NCI-H2227 (cell line): ENCODE measurements at regions not wholly inside any gene's neighbourhood (a gene's known extent, or its start where the extent isn't known, plus 50 kb on each side); places are given as distances from the start of the nearest gene placed in this dataset.
"Not testable (repeated sequence)": the region's sequence is repeated elsewhere in the genome, so short reads cannot be mapped to it uniquely, and the experiment has no call there.

ENCODE experiments used
- DNase-seq: peaks from one replicate; lab custom pipeline; 2025; ENCODE audit not compliant: unreplicated experiment; lab: John Stamatoyannopoulos, UW

DNA sequence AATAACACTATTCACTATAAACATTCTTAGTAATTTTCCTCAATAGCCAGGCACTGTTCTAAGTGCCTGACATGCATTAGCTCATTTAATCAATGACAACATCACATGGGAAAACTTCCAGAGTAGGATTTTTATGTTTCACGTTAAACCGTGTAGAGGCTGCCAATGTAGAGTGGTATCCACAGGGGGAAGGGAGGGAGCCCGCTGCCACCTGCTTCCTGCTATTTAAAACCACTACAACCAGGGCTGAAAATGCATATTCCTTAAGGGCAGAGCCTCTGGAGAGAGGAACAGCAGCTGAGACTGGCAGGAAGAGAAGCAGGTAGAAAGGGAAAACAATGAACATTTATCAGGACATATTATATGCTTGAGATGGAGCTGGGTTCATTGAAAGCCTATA, 684.3 kb upstream of the AUTS2 start:
- no peak for DNase-seq

DNA sequence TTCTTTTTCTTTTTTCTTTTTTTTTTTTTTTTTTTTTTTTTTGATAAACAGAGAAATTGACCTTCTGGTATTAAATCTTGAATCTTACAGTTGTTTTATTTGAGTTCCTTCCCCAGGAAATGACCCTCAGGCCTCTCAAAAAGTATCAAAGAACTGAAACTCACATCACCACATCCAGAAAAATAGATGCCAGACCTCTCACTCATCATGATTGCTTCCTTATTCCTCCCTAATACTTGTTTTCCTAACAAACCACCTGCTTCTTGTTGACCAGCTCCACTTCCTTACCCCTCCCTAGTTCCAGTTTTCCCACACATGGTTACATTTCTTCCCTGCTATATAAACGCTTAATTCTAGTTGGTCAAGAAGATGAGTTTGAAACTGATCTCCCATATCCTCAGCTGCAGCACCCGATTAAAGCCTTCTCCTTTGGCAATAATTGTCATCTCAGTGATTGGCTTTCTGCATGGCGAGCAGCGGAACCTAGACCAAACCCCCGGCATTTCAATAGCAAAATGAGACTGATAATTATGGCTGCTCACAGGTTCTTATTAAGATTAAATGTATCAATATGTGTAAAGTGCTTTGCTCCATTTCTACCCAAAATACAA, 681.1 kb upstream of the AUTS2 start:
- no peak for DNase-seq

DNA sequence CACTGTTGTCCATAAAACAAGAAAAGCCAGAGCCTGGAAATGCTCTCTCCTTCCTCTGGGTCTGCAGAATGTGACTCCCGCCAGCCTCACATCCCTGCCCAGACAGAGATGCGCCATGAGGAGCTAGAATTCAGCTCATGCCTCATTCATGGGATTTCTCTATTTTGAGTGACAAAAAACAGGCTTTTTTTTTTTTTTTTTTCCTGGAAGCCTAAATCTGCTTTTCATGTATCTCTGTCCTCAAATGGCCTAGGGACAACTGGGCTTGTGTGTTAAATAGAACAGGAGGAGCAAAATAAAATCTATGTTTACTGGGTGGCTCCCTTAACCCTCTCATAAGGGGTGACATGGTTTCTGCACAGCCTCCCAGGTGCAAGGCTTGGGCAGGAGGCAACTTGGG, 679.7 kb upstream of the AUTS2 start:
- DNase-seq = no peak

DNA sequence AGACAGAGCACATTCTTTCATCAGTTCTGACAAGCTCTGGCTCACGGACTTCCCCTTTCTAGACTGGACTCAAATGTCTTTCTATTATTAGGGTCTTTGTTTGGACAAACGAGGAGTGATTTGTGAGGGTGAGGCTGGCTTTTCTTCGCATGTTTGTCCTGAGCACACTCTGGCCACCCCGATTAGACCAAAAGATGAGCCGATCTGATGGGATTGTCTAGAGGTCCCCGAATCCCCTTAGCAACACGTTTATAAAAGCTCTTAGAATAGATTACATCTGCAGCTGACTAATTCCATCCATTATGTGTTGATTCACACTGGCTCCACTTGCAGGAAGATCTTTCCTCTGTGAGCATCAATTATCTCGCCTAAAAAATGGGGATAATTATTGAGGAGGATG, 675.4 kb upstream of the AUTS2 start:
- DNase-seq = no peak

DNA sequence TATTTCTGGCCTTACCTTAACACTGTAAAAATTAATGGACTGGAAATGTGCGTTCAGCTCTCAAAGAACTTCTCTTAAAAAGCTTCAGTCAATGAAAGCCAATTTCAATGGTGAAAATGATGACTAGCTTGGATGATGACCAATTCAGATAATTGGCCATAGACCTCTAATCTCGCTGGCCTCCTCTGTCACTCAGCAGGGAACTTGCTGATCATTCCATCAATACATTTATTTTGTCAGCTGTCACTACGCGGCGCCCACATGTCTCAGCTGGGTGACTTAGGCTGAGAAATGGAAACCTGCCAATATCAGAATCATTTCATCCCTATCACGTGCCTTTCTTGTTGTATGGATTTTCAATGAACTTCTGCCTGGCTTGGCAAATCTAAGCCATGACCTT, 673.0 kb upstream of the AUTS2 start:
- no peak for DNase-seq

DNA sequence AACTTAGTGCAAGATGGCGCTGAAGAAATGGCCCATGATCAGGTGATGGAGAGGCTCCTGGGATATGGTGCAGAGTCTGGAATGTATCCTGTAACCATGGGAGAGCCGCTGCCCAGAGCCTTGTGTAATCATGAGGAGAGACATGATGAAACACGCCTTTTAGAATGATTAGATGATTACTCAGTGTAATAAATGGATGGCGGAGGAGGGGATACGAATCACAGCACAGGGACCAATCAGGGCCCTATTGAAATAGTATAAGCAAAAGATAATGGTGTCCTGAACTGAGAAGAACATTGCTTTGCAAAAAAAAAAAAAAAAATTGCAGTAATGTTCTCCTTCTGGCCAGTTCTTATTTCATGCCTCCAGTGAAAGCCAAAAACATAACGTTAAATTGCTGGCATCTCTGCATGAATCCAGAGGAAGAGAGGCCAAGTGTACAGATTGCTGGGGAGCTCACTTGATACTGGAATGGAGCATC, 668.5 kb upstream of the AUTS2 start:
- DNase-seq = no peak

DNA sequence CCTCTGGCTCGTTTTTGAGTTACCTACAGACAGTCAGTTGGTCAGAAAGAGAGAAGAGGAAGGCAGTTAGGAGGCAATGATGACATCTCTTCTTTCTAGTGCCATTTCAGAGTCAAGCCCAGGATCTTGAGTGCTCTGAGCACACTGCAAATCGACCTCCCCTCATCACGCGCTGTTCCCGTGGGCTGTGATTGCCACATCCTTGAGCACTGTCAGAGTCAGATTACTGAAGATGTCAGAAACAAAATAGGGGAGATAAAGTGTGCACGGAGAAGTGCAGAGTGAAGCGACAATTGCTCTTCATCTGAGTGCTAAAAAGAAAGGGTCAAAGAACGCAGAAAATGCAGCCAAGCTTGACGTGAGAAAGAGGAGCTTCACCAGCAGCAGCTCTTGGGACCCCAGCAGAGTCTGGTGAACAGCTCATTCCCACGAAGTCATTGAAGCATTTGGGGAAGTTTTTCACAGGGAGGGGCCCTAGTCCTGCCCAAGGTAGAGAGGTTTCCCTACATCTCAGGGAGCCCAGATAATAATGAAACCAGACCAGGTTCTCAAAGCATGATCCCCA, 661.7 kb upstream of the AUTS2 start:
- no peak for DNase-seq

DNA sequence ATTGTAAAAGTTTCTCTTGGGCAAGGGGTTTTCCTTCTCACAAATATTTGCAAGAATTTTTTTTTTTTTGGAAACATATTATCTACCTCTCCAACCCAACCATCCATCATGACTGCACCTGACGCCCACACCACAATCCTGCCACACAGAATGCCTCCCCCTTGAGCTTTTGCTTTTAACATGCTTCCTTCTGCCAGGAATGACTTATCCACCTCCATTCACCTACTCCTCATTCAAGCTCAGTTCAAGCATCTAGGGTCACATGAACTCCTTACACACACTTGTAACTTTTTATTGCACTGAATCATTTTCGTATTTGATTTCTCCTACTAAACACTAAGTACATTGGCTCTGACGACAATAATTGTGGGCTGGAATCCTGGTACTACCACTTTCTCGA, 660.1 kb upstream of the AUTS2 start:
- no peak for DNase-seq

DNA sequence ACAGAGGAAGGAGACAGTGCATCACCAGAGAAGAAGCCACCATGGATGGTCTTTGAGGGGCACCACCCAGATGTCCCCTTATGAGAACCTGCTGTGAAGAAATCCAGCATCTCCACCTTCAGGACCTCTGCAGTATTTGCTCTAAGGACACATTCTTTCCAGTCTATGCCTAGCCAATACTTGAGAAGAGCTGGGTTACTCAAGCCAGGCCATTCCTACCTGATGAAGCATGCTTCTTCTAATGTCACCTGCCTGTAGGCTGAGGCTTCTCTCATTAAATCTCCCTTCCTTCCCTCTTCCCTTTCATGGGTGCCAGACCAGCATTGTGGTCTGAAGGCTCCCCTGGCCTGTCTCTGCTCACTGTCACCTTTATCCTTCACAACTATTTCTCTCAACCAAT, 654.5 kb upstream of the AUTS2 start:
- DNase-seq = no peak

DNA sequence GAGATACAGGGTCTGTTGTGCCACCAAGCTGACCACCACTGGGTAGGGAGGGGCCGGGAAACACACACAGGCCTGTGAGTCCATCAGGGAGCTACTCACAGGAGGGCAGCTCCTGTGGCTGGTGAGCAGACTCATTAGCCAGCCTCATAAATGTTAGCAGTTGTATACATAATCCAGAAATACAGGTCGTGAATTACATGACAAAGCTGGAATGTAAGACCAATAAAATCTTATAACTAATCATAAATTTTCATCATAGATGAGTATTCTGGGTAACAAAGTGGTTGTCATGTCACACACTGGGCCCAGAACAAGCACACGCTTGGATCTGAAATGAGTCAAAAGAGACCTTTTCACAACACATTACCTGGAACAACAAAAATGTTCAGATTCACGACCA, 642.6 kb upstream of the AUTS2 start:
- no peak for DNase-seq

DNA sequence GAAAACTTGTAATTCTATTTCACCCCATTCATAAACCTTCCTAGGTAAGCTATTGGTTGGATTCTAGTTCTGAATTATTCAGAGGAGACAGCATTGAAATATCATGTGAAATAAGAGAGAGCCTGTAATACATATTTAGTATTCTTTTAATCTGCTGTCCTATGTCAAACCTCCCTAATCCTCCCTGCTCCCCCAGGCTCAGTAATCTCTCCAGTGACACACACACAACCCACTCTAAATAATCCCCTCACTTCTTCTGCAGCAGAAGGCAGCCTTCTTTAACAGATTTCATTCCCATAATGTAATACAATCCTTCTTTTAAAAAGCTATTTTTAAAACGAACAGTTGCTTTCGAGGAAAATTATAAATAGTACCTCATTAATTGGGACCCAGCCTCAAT, 639.7 kb upstream of the AUTS2 start:
- DNase-seq = no peak

DNA sequence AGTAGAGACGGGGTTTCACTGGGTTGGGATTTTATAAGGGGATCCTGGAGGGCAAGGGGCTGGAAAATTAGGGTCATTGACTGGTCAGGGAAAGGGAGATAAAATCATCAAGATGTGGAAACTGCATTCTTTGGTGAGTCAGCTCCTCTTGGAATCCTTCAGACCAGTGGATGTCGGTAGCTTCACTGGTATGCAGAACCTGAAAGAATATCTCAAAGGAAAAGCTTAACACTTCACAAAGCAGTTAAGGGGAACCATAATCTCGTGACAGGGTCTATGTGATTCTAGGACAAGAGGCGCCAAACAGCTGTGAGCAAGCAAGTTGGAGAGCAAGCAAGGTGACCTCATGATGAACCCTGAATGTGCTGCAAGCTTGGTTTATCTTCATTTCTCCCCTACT, 634.7 kb upstream of the AUTS2 start:
- DNase-seq = no peak

DNA sequence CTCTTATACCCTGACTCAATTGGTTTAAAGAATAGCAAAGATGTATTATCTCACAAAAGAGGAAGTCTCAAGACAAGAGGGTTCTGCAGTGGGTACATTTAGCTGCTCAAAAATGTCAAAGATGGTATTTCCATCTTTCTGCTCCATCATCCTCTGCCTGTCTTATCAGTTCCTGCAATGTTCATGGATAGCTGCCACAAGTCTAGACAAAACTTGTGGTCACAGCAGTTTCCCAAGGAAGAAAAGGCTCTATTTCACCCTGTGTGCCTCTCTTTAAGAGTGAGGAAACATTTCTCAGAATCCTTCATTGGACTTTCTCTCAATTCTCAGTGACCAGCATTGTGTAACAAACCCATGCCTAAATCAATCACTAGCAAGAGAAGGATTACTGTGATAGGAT, 634.2 kb upstream of the AUTS2 start:
- DNase-seq = no peak

DNA sequence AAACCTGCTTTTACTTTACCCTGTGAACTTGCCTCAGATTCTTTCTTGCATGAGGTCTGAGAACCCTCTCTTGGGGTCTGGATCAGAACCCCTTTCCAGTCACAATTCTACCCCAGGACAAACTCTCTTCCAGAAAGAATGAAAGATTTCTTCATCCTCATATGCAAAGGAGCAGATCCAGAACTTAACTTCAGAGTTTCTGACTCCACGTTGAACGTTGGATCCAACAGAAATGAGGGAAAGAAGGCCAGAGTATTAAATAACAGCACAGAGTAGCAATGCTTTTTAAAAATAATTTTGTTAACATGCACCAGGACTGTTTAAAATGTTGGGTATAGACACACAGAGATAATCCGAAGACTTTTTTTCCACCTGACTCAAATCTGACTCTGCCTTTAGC, 632.9 kb upstream of the AUTS2 start:
- no peak for DNase-seq

DNA sequence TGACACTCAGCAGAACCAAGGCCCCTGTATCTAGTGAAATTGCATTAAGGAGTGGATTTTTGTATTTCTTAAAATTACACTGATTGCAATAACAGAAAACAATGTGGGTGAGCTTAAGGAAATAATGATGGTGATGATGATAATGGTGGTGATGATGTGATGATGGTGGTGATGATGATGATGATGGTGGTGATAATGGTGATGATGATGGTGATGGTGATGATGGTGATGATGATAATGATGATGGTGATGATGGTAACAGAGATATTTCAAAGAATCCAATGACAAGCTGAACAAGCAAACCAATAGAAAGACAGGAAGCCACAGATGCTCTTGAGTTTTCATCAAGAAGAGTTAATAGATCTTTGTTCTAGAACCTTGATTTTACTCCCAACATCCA, 630.7 kb upstream of the AUTS2 start:
- DNase-seq = no peak

DNA sequence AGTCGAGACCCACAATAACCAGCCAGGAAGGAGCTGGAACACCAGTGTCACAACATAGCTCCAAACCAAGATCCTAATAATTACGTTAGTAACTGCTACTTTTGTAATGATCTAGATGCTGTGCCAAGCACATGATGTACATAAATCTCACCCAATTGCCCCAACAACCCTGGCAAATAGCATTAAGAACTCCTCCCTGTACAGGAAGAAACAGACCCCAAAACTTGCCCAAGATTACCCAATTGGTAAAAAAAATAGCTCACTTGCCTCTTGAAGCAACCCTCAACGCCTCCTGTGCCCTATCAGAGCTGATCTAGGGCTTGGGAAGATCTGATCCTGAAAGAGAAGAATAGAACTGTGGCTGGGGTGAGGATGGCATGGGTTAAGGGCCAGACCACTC, 628.7 kb upstream of the AUTS2 start:
- DNase-seq = no peak

DNA sequence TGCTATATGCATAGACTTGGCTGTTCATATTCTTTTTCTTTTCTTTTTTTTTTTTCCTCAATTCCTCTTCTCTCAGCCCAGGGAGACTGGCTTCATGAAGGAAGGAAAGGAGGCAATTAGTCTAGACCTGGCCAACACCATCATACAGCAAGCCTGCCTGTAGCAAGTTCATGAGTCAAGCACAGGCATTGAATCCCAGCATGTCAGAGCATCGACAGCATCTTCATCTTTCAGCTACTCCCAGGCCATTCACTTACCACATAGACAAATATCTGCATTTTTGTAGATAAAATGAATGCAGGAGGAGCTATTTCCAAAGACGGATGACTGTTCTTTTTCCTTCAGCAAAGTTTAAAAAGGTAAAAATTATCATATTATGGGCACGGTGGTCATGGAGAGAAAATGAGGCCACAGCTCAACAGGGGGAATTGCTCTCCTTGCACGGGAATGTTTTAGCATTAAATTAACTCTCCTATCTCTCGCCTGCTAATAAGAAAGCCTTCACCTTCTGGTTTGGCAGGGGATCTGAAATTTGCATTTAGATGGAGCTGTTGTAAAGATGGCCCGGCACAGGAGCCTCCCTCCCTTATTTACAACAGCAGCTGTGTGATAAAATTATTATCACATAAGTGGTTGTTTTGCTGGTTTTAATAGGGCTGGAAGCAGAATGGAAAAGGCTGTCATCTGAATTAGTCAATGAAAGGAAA, 626.5 kb upstream of the AUTS2 start:
- no peak for DNase-seq

DNA sequence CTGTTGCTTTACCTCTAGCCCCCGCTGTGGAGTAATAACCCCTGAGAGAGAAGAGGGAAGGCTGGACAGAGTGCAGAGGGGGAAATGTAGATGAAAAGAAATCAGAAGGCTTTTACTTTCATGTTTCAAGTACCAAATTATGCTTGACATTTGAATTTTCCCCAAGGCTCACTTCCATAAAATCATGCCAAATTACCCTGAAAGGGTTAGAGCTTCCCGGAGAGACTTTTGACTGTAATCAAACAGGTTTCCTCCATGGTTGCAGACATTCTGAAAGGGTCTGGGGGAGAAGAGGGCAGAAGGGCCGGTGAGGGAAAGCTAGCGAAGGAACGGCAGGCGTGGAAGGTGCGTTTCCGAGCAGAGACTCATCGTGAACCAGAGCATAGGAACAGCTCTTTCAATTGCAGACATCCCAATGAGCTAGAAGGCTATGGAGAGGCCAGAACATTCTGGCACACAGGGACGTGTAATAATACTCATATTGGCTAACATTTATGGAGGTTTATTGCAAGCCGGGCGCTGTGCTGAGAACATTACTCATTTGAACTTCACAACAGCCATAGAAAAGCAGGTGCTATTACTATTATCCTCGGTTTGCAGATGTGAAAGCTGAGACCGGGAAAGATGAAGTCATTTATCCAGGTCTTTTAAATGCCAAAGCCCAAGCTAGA, 620.8 kb upstream of the AUTS2 start:
- DNase-seq = no peak

DNA sequence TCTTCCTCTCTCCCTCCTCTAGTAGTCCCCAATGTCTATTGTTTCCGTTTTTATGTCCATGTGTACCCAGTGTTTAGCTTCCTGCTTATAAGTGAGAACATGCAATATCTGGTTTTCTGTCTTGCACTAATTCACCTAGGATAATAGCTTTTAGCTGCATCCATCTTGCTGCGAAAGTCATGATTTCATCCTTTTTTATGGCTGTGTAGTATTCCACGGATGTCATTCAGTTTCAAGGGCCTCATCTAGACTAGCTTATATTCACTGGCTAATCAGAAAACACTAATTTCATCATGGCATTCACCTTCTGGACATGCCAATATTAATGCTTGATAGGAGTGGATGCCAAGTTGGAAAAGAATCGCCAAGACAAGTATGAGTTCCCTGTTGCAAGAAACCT, 619.6 kb upstream of the AUTS2 start:
- DNase-seq = no peak

DNA sequence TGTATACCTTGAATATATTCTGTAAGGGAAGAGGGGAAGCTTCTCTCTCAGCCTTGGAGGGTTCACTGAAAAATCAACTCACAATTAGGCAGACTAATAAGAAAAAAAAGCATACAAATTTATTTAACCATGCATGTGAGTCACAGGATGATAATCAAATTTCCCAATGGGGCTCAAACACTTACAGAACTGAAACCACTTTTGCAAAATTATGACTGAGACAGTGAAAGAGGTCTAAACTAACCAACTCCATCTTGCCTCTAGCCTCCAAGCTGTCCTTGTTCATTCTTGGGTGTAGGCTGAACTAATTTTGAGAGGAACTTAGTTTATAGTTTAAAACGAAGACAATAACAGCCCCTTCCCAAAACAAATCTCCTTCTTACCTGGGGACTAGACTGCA, 618.3 kb upstream of the AUTS2 start:
- no peak for DNase-seq

DNA sequence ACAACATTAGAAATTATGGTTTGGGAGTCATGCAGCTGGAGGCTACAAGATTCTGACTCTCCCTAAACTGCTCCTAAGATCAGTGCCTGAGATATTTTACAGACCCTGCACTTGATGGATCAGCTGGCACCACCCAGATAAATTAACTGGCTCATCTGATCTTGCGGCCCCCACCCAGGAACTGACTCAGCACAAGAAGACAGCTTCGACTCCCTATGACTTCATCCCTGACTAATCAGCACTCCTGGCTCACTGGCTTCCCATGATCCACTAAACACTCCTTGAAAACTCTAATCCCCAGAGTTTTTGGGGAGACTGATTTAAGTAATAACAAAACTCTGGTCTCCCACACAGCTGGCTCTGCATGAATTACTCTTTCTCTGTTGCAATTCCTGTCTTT, 617.8 kb upstream of the AUTS2 start:
- DNase-seq = not testable (repeated sequence)

DNA sequence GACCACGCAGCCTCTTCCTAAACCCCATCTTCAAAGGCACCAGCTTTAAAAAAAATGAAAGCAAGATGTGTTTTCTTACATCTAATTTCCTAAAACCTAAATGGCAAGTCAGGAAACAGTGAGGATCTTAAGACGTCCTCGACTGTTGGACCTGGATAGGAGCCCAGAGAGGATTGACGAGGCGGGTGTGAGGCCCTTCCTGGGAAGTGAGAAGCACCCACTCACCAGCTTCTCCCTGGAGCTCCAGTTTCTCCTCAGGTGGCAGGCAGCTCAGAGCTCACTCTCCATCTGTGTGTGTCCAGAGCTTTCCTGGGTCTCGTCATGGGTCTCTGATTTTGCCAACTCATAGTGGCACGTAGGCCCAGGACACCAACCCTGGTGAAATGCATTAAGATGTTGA, 614.0 kb upstream of the AUTS2 start:
- DNase-seq = no peak
